ENCODE measurements at regions not wholly inside any gene's neighbourhood (a gene's known extent, or its start where the extent isn't known, plus 50 kb on each side); places are given as distances from the start of the nearest gene placed in this dataset.

DNA sequence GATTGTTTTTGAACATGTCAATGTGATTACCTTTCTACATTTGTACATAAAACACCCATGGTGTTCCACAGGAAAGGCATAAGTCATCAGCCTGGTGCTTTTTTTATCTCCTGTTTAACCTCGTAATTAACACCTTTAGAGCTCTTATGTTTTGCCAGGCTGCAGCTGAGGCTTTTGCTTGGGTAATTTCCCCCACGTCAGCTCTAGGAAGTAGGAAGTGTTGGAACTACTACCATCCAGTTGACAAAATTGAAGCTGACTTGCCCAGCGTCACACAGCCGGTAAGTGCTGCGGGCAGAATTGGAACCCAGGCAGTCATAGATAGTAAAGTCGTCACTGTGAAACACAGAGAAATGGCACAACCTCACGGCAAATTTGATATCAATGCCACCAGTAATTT, 86.6 kb upstream of the BMP2 start:
- TF ChIP-seq RFX5 (IDR thresholded peaks at IDR 0.05; ENCODE audit: low read depth, low read length) (no peak), POLR2AphosphoS5 (IDR thresholded peaks at IDR 0.05; ENCODE audit: low read length) (no peak), CBX5 (IDR thresholded peaks at IDR 0.05; ENCODE audit: low read depth) (no peak), EP300 (IDR thresholded peaks at IDR 0.05; ENCODE audit: borderline replicate concordance in 1 of 2, control insufficient read depth in 1 of 2, low read depth in 2 of 2, low read length in 2 of 2) (no peak)
- TF ChIP-seq, protein P1, sequence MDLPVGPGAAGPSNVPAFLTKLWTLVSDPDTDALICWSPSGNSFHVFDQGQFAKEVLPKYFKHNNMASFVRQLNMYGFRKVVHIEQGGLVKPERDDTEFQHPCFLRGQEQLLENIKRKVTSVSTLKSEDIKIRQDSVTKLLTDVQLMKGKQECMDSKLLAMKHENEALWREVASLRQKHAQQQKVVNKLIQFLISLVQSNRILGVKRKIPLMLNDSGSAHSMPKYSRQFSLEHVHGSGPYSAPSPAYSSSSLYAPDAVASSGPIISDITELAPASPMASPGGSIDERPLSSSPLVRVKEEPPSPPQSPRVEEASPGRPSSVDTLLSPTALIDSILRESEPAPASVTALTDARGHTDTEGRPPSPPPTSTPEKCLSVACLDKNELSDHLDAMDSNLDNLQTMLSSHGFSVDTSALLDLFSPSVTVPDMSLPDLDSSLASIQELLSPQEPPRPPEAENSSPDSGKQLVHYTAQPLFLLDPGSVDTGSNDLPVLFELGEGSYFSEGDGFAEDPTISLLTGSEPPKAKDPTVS (IDR thresholded peaks at IDR 0.05; ENCODE audit: low read depth, low read length) = no peak

Data from GM12878 (cell line).